ENCODE measurements at regions not wholly inside any gene's neighbourhood (a gene's known extent, or its start where the extent isn't known, plus 50 kb on each side); places are given as distances from the start of the nearest gene placed in this dataset.
A peak's percentile ranks its signal among the peaks of the same experiment; 100 is the strongest.

- TF ChIP-seq PAXIP1 (CRISPR knock-in tag; conservative IDR thresholded peaks at IDR 0.05) = peak; percentile 54
- no peak for TF ChIP-seq ZNF691 (CRISPR knock-in tag; IDR thresholded peaks at IDR 0.05; ENCODE audit: borderline replicate concordance, low read depth)
- peak; percentile 83 for TF ChIP-seq ESRRA (CRISPR knock-in tag; IDR thresholded peaks at IDR 0.05; ENCODE audit: low read depth)
- no peak; the same call in 1 of the 2 replicates for TF ChIP-seq ATF1 (CRISPR knock-in tag; IDR thresholded peaks at IDR 0.05)
- TF ChIP-seq IKZF4 (CRISPR knock-in tag; IDR thresholded peaks at IDR 0.05; ENCODE audit: borderline replicate concordance, low read depth, not compliant biosample characterization) = no peak
- TF ChIP-seq CEBPB (IDR thresholded peaks at IDR 0.05; ENCODE audit: borderline replicate concordance, low read depth, low read length) = no peak
- peak; percentile 65; the same call in 1 of the 2 replicates for TF ChIP-seq MXD1 (CRISPR knock-in tag; IDR thresholded peaks at IDR 0.05)
- peak; percentile 55 to 70; a peak in 2 of 4 replicates for TF ChIP-seq MAFK (conservative IDR thresholded peaks at IDR 0.05 in 1 of 2, IDR thresholded peaks at IDR 0.05 in 1 of 2; ENCODE audit: low read length in 2 of 2)
- TF ChIP-seq KDM1A (CRISPR knock-in tag; IDR thresholded peaks at IDR 0.05) = no peak
- no peak for TF ChIP-seq ZNF672 (CRISPR knock-in tag; IDR thresholded peaks at IDR 0.05)
- TF ChIP-seq ZNF44 (CRISPR knock-in tag; IDR thresholded peaks at IDR 0.05) = no peak
- TF ChIP-seq REL (CRISPR knock-in tag; conservative IDR thresholded peaks at IDR 0.05) = no peak
- TF ChIP-seq ZBTB42 (CRISPR knock-in tag; IDR thresholded peaks at IDR 0.05) = no peak
- no peak for TF ChIP-seq RORA (CRISPR knock-in tag; IDR thresholded peaks at IDR 0.05)
- 0 out of 2 replicates have a peak, but pooled peaks have one; percentile 44 for TF ChIP-seq ZNF253 (CRISPR knock-in tag; IDR thresholded peaks at IDR 0.05; ENCODE audit: borderline replicate concordance)
- no peak for TF ChIP-seq TCF7L2 (IDR thresholded peaks at IDR 0.05; ENCODE audit: low read depth, low read length)
- TF ChIP-seq HDAC1 (CRISPR knock-in tag; IDR thresholded peaks at IDR 0.05) = 0 out of 2 replicates have a peak, but pooled peaks have one; percentile 30
- TF ChIP-seq GLMP (CRISPR knock-in tag; IDR thresholded peaks at IDR 0.05; ENCODE audit: borderline replicate concordance) = no peak
- TF ChIP-seq TSC22D2 (CRISPR knock-in tag; IDR thresholded peaks at IDR 0.05; ENCODE audit: borderline replicate concordance) = 0 out of 2 replicates have a peak, but pooled peaks have one; percentile 10
- TF ChIP-seq ZNF331 (CRISPR knock-in tag; IDR thresholded peaks at IDR 0.05) = no peak
- no peak for TF ChIP-seq EEA1 (CRISPR knock-in tag; IDR thresholded peaks at IDR 0.05; ENCODE audit: borderline replicate concordance)
- TF ChIP-seq HINFP (CRISPR knock-in tag; IDR thresholded peaks at IDR 0.05; ENCODE audit: low read depth) = no peak; the same call in 1 of the 2 replicates
Measured at GRCh38 chr20:62555642-62556420, 80.0 kb upstream of the GATA5 start (continued).

Data from HepG2 (cell line).